ENCODE measurements at regions not wholly inside any gene's neighbourhood (a gene's known extent, or its start where the extent isn't known, plus 50 kb on each side); places are given as distances from the start of the nearest gene placed in this dataset.
"Not testable (repeated sequence)": the region's sequence is repeated elsewhere in the genome, so short reads cannot be mapped to it uniquely, and the experiment has no call there.

GRCh38 chr13:66144357-66144756 is 1085.8 kb downstream of the PCDH9 start:
- DNase-seq = not testable (repeated sequence)

GRCh38 chr13:66139701-66140100 is 1090.4 kb downstream of the PCDH9 start:
- DNase-seq = no peak

GRCh38 chr13:66139250-66139649 is 1090.9 kb downstream of the PCDH9 start:
- DNase-seq = no peak

- DNase-seq = no peak
Measured at GRCh38 chr13:66138172-66138811, 1091.8 kb downstream of the PCDH9 start.

- DNase-seq = no peak
Measured at GRCh38 chr13:66137384-66137783, 1092.8 kb downstream of the PCDH9 start.

- no peak for DNase-seq
Measured at GRCh38 chr13:66128692-66129269, 1101.4 kb downstream of the PCDH9 start.

- no peak for DNase-seq
Measured at GRCh38 chr13:66128201-66128600, 1101.9 kb downstream of the PCDH9 start.

GRCh38 chr13:66117563-66117962 is 1112.6 kb downstream of the PCDH9 start:
- DNase-seq = no peak

- DNase-seq = no peak
Measured at GRCh38 chr13:66113882-66114526, 1116.1 kb downstream of the PCDH9 start.

GRCh38 chr13:66111628-66112027 is 1118.5 kb downstream of the PCDH9 start:
- no peak for DNase-seq

GRCh38 chr13:66106246-66106645 is 1123.9 kb downstream of the PCDH9 start:
- no peak for DNase-seq

GRCh38 chr13:66102864-66103263 is 1127.3 kb downstream of the PCDH9 start:
- DNase-seq = no peak

- DNase-seq = no peak
Measured at GRCh38 chr13:66099825-66100224, 1130.3 kb downstream of the PCDH9 start.

- DNase-seq = no peak
Measured at GRCh38 chr13:66098931-66099628, 1131.1 kb downstream of the PCDH9 start.

GRCh38 chr13:66089711-66090110 is 1140.4 kb downstream of the PCDH9 start:
- no peak for DNase-seq

GRCh38 chr13:66087269-66087710 is 1142.8 kb downstream of the PCDH9 start:
- DNase-seq = no peak

- no peak for DNase-seq
Measured at GRCh38 chr13:66077132-66077689, 1152.9 kb downstream of the PCDH9 start.

GRCh38 chr13:66076417-66076816 is 1153.7 kb downstream of the PCDH9 start:
- no peak for DNase-seq

- DNase-seq = no peak
Measured at GRCh38 chr13:66074018-66074615, 1156.0 kb downstream of the PCDH9 start.

GRCh38 chr13:66072097-66072496 is 1158.0 kb downstream of the PCDH9 start:
- not testable (repeated sequence) for DNase-seq

- no peak for DNase-seq
Measured at GRCh38 chr13:66071608-66072007, 1158.5 kb downstream of the PCDH9 start.

GRCh38 chr13:66071029-66071428 is 1159.1 kb downstream of the PCDH9 start:
- DNase-seq = no peak

- no peak for DNase-seq
Measured at GRCh38 chr13:66069570-66069969, 1160.6 kb downstream of the PCDH9 start.

Data from activated CD8-positive, alpha-beta memory T cell treated with anti-CD3 and anti-CD28 coated beads, Interleukin-2, amount 50 U/mL, for 4 hours (primary cell).